IPS-11a (cell line): ENCODE measurements at regions not wholly inside any gene's neighbourhood (a gene's known extent, or its start where the extent isn't known, plus 50 kb on each side); places are given as distances from the start of the nearest gene placed in this dataset.

ENCODE experiments used
- H3K4me3 ChIP-seq: one replicate; pipeline ENCODE4 v1.5.1; 2013; ENCODE audit warnings: low read depth, low read length, control low read depth

DNA sequence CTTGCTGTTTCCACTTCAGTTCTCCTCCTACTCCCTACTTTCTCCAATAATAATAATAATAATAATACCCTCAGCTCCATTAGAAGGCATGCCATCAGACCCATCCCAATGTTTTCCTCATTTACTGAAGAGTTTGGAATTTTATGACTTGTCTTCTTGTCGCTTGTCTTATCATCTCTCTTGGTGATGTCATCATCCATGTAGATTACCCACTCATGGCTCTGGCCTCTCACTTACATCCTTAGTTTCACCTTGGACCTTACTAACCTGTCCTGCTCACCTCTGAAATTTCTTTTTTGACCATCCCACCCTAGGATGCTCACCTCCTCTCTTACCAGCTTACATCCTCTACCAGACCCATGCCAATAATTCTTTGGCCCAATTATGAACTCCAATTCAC lies 329.3 kb downstream of the ACTL7B start:
- H3K4me3 ChIP-seq, result no peak overlapping the region

DNA sequence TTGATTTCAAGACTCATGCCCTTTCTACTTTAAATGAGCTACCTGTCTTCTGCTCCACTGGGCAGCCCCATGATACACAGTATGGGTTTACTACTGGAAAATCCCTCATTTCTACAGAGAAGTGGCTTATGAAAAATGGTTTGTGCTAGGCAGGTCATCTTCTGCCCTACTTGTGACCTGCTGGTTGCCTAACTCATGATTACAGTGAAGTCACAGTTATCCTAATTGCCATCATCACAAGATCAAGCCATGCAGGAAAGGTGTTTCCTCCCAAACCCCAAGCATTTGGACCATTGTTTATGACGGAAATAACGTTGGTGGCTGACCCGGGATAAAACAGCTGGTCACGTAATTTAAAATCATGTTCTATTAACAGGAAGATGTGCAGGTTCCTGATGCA lies 330.6 kb downstream of the ACTL7B start:
- no peak overlapping the region for H3K4me3 ChIP-seq

GRCh38 chr9:108521063-108521590 lies 334.7 kb downstream of the ACTL7B start:
- no peak overlapping the region for H3K4me3 ChIP-seq

- H3K4me3 ChIP-seq, result no peak overlapping the region
Observed at GRCh38 chr9:108519437-108519836, 336.3 kb downstream of the ACTL7B start.

- no peak overlapping the region for H3K4me3 ChIP-seq
Observed at GRCh38 chr9:108517651-108518365, 338.0 kb downstream of the ACTL7B start.

DNA sequence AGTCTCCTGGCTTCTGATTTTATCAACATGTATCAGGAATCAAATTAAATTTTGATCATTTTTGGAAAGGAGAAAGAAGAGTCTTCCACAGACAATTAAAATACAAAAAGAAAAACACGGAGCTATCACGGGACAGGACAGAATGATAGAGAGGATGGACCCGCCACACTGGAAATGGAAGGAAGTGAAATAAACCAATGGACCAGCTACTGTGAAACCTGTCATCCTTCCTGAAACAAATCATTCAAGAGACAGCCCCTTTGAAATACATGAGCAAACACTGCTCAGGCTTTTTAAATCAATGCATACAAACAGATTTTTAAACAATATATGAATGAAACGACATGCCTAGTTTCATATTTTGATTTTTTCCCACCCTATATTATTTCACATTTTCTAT lies 339.4 kb downstream of the ACTL7B start:
- no peak overlapping the region for H3K4me3 ChIP-seq

GRCh38 chr9:108515856-108516255 lies 339.9 kb downstream of the ACTL7B start:
- H3K4me3 ChIP-seq, result no peak overlapping the region

DNA sequence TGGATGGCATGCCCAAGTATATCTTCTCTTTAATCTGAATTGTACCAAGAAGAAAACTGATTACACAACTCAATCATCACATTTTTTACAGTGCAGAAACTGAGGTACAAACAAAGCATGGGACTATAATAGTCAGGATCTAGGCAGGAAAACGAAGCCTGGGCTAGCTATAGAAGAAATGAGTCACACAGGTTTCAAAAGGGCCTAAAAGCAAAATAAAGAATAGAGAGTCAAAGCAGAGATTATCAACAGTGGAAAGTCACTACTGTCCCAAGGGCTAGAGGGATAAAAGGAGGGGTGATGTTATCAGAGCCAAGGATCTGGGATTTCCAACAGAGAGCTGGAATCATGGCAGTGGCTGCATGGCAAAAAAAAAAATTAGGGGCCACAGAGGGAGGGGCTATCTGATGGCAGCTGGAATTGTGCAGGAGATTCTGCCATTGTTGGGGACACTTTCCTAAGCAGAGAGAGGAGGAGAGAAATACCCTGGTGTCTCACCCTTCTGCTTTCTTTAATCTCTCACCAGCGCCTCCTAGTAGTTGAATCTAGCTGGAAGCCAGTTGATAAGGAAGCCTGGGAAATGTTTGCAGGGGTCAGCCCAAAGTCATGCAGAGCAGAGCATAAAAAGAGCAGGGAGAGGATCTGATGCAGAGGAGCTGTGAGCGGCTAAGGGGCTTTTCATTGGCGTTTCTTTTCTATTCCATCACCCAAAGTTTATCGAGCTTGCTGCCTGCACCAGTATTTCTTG lies 343.2 kb downstream of the ACTL7B start:
- H3K4me3 ChIP-seq, result no peak overlapping the region

DNA sequence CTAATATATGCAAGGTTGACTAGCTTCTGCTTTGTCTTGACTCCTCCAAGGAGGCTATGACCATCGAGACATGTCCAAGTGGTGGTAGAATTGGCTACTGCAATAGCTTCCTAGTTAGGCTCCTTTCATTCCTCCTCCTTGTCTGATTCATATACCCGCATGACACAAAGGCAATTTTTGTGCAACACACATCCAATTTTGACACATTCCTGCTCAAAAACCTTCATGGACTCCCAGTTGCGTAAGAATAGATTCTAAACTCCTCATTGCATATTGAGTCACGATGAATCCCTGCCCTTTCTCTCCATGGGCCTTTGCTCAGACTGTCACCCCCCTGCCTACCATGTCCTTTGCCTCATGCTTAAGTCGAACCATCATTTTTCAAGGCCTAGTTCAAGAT lies 344.5 kb downstream of the ACTL7B start:
- no peak overlapping the region for H3K4me3 ChIP-seq

DNA sequence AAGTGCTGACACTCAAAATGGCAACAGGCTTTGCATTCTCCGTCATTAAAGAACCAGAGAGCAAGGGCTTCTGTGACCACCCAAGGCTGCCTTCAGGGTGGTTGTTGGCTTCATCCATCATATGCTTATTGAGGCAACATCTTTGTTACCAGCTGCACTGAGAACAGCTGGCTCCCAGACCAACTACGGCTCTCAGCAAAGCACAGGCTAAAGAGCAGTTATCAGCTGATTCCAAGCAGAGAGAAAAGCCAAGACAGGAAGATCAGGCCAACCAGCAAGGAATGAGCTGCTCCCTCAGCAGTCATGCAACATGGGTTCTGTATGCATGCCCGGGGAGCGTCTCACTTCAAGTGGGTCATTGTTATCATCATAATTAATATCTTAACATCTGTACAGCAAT lies 358.9 kb downstream of the ACTL7B start:
- H3K4me3 ChIP-seq, result no peak overlapping the region

DNA sequence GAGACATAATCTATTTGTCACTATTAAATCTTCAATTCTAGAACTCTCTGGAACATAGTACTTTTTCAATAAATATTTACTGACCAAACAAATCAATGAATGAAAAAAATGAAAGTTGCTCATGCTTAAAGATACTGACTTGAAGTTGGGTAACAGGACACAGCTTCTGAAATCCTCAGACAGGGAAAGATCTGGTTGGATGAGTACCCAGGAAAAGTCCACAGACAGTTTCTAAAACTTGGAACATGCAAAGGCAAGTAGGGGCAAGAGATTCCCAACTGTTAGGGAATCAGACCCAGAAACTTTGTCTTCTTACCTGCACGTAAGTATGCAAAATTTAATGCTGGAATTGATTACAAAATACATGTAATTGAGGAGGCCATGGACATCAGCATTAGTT lies 366.2 kb downstream of the ACTL7B start:
- H3K4me3 ChIP-seq, result no peak overlapping the region

DNA sequence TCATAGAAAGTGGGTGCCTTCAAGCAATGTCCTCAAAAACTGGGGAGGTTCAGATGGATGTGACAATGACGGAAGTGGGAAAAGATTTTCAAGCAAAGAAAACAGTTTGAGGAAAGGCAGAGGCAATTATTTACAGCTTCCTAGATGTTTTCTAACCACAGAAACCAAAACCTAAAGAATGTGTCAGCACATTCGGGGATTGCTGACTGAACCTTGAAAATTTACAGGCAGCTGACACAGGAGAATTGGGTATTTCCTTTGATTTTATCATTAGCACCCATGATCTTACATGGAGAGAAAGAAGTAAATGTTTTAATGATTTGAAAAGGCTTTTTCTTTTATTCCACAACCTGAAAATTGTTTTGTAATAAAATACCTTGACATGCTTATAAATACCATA lies 369.0 kb downstream of the ACTL7B start:
- H3K4me3 ChIP-seq, result no peak overlapping the region

- H3K4me3 ChIP-seq, result no peak overlapping the region
Observed at GRCh38 chr9:108484468-108484867, 371.3 kb downstream of the ACTL7B start.

DNA sequence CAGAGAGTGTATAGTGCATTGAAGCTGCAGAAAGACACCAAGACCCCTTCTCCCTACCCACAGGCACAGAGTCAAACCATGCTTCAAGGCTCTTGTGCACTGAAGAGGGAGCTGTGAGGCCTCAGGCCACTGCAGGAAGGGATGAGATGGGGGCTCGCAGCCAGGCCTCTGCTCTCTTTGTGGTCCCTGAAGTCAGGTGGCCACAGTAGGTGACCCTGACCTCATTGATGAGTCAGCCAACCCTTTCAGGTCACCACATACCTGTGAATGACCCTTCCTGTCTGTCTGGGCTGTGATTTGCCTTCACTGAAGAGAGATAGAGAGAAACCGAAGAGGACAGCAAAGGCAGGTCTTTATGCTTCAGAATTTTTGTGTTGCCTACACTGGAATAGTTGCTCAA lies 372.1 kb downstream of the ACTL7B start:
- H3K4me3 ChIP-seq, result no peak overlapping the region

GRCh38 chr9:108479989-108480652 lies 375.7 kb downstream of the ACTL7B start:
- H3K4me3 ChIP-seq, result no peak overlapping the region

DNA sequence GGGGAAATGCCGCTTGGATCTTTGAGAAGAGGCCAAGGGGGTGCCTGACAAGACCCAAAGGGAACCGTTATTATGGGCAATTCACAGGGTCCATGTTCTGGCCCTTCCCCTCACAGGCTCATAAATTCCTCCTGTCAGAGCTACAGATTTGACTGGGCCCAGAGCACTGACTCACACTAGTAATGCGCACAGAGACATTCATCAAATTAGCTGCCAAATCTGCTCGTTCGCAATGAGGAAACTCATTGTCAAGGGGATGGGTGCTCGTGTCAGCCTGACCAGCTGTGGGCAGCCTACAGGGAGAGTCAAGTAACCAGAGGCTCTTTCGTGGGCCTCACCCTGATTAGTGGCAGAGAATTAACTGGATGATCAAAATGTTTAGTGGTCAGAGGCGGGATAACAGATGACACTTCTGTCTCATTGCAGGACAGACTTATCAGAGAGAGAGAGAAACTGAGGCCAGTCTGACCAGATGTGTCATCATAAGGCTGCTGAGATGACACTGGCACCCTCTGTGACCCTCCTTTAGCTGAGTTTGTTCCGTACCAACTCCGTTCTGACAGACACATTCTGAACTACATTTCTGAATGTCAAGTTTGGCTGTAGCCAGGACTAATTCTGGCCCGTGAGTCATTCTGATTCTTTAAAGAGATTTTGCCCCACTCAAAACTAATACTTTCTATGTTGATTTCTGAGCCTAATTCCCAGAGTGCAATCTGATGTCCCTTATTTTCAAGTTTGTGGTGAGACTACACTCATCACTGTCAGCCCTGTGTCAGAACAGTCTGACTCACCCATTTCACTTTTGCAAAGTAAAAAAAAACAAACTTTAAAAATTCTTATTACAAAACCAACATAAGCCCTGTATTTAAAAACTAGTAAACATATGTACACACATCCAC lies 377.1 kb downstream of the ACTL7B start:
- H3K4me3 ChIP-seq, result no peak overlapping the region

- no peak overlapping the region for H3K4me3 ChIP-seq
Observed at GRCh38 chr9:108477529-108478006, 378.2 kb downstream of the ACTL7B start.

GRCh38 chr9:108476574-108476973 lies 379.2 kb downstream of the ACTL7B start:
- H3K4me3 ChIP-seq, result no peak overlapping the region

DNA sequence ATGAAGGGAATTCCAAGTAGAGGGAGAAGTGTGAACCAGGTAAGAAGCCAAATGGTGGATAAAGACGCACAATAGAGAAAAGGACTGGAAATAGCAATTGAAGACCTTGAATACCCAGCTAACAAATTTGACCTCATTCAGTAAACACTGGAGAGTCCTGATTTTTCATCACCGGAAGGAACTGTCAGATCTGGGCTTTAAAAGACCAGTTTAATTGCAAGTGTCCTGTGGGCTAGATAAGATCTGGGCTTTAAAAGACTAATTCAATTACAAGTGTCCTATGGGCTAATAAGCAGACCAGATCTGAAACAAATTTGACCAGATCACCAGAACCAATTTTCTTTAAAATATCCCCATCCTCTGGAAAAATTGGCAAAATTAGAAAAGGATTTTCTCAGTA lies 380.0 kb downstream of the ACTL7B start:
- H3K4me3 ChIP-seq, result no peak overlapping the region

DNA sequence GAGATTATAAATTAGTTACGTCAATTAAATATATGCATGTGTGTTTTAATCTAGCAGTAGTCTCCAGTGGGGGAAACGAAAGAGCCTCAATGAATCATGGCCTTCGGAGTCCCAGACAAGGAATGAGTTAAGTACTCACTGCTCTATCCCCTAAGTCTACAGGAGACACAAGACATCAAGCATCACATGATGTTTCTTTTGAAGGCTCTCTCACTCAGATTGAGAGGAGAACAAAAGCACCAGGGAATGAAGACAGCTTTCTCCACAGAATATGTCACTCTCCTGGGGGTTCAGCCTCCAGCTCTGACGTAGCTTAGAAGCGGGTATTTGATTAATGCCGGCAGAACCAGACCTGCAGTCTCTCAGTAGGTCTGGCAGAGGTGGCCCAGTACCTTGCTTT lies 381.4 kb downstream of the ACTL7B start:
- no peak overlapping the region for H3K4me3 ChIP-seq
